ENCODE measurements at regions not wholly inside any gene's neighbourhood (a gene's known extent, or its start where the extent isn't known, plus 50 kb on each side); places are given as distances from the start of the nearest gene placed in this dataset.

- TF ChIP-seq, protein P1, sequence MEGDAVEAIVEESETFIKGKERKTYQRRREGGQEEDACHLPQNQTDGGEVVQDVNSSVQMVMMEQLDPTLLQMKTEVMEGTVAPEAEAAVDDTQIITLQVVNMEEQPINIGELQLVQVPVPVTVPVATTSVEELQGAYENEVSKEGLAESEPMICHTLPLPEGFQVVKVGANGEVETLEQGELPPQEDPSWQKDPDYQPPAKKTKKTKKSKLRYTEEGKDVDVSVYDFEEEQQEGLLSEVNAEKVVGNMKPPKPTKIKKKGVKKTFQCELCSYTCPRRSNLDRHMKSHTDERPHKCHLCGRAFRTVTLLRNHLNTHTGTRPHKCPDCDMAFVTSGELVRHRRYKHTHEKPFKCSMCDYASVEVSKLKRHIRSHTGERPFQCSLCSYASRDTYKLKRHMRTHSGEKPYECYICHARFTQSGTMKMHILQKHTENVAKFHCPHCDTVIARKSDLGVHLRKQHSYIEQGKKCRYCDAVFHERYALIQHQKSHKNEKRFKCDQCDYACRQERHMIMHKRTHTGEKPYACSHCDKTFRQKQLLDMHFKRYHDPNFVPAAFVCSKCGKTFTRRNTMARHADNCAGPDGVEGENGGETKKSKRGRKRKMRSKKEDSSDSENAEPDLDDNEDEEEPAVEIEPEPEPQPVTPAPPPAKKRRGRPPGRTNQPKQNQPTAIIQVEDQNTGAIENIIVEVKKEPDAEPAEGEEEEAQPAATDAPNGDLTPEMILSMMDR (IDR thresholded peaks at IDR 0.05; ENCODE audit: control insufficient read depth, extremely low read depth, insufficient read depth) = no peak
- H3K4me3 ChIP-seq (ENCODE audit: low read depth, low read length) = no peak overlapping the region
- no peak for DNase-seq (ENCODE audit: low read depth)
Measured at GRCh38 chr9:80841888-80842287, 847.5 kb downstream of the TLE1 start.

- TF ChIP-seq, protein P1 (IDR thresholded peaks at IDR 0.05; ENCODE audit: control insufficient read depth, extremely low read depth, insufficient read depth) = no peak
Measured at GRCh38 chr9:80839821-80840675, 849.3 kb downstream of the TLE1 start.

DNA sequence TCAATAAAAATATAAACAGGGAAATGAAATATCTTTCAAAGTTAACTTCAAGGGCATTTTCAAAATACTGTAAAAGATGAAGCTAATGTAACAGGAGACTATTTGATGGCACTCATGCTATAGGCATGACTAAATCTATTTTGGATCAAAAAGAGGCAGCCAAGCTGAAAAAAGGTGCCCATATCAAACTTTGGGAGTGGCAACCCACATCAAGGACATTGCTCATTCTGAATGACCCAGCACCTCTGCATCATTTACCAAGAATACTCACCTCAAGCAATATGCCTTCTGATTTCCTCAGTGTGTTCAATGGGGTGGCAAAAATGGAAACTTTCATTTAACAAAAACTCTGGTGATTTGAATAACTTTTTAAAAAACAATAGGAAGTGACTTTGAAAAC lies 853.3 kb downstream of the TLE1 start:
- no peak overlapping the region for H3K4me3 ChIP-seq (ENCODE audit: low read depth, low read length)
- no peak for DNase-seq (ENCODE audit: low read depth)
- TF ChIP-seq, protein P1 (IDR thresholded peaks at IDR 0.05; ENCODE audit: control insufficient read depth, extremely low read depth, insufficient read depth) = no peak

More at GRCh38 chr9:80839821-80840675, 849.3 kb downstream of the TLE1 start:
- H3K4me3 ChIP-seq (ENCODE audit: low read depth, low read length) = no peak overlapping the region
- DNase-seq (ENCODE audit: low read depth) = no peak

GRCh38 chr9:80831751-80832150 lies 857.6 kb downstream of the TLE1 start:
- TF ChIP-seq, protein P1 (IDR thresholded peaks at IDR 0.05; ENCODE audit: control insufficient read depth, extremely low read depth, insufficient read depth) = no peak

GRCh38 chr9:80811656-80812055 lies 877.7 kb downstream of the TLE1 start:
- H3K4me3 ChIP-seq (ENCODE audit: low read depth, low read length) = no peak overlapping the region
- TF ChIP-seq, protein P1 (IDR thresholded peaks at IDR 0.05; ENCODE audit: control insufficient read depth, extremely low read depth, insufficient read depth) = no peak
- DNase-seq (ENCODE audit: low read depth) = no peak

More at GRCh38 chr9:80831751-80832150, 857.6 kb downstream of the TLE1 start:
- H3K4me3 ChIP-seq (ENCODE audit: low read depth, low read length) = no peak overlapping the region
- no peak for DNase-seq (ENCODE audit: low read depth)

- H3K4me3 ChIP-seq (ENCODE audit: low read depth, low read length) = no peak overlapping the region
- no peak for DNase-seq (ENCODE audit: low read depth)
- TF ChIP-seq, protein P1 (IDR thresholded peaks at IDR 0.05; ENCODE audit: control insufficient read depth, extremely low read depth, insufficient read depth) = no peak
Measured at GRCh38 chr9:80811003-80811402, 878.3 kb downstream of the TLE1 start.
